Heart right ventricle (tissue), 16 donors: ENCODE measurements at regions not wholly inside any gene's neighbourhood (a gene's known extent, or its start where the extent isn't known, plus 50 kb on each side); places are given as distances from the start of the nearest gene placed in this dataset.

Source experiments
- ATAC-seq, 8 donors: fragments of 200-7000 bp; cut with Tn5 transposase; one replicate each; pipeline ENCODE4 v1.9.1; 2020; ENCODE audit warnings: mild to moderate bottlenecking in 8 of 8, moderate library complexity in 8 of 8, moderate number of reproducible peaks in 1 of 8
- DNase-seq, 2 donors: peaks; one replicate each; pipeline ENCODE4 v3.0.0-alpha.2; 2020
- H3K27ac ChIP-seq, 10 donors: fragments of 200-600 bp; sonication (generic) in 2 of 10; one replicate each; pipeline versions ENCODE4 v1.5.0 to v1.8.0; 2020 to 2022; ENCODE audit warnings: mild to moderate bottlenecking in 3 of 10
- H3K27me3 ChIP-seq, 7 donors: fragments of 200-600 bp; one replicate each; pipeline ENCODE4 v1.8.0; 2021 to 2022; ENCODE audit warnings: mild to moderate bottlenecking in 2 of 7
- H3K36me3 ChIP-seq, 9 donors: fragments of 200-600 bp; sonication (generic) in 1 of 9; one replicate each; pipeline versions ENCODE4 v1.5.0 to v1.8.0; 2020 to 2022; ENCODE audit warnings: mild to moderate bottlenecking in 2 of 9
- H3K4me1 ChIP-seq, 9 donors: fragments of 200-600 bp; sonication (generic) in 1 of 9; one replicate each; pipeline versions ENCODE4 v1.5.0 to v1.8.0; 2020 to 2022; ENCODE audit warnings: mild to moderate bottlenecking in 4 of 9
- H3K4me3 ChIP-seq, 10 donors: fragments of 200-600 bp; sonication (generic) in 2 of 10; one replicate each; pipeline versions ENCODE4 v1.5.0 to v1.8.0; 2020 to 2022; ENCODE audit warnings: mild to moderate bottlenecking in 7 of 10, moderate library complexity in 2 of 10
- H3K9me3 ChIP-seq, 11 donors: fragments of 200-600 bp in 10 of 11; sonication (generic) in 2 of 11; one replicate each; pipeline versions ENCODE4 v1.5.0 to v1.8.0; 2013 to 2022; ENCODE audit warnings: mild to moderate bottlenecking in 2 of 11, control low read depth in 1 of 11, moderate library complexity in 1 of 11
- CTCF ChIP-seq, 9 donors: fragments of 200-600 bp; sonication (generic) in 2 of 9; IDR thresholded peaks; one replicate each; pipeline versions ENCODE4 v1.5.0 to v1.8.0; 2021 to 2022; ENCODE audit warnings: antibody characterized with exemption in 9 of 9, mild to moderate bottlenecking in 5 of 9, moderate library complexity in 1 of 9
- WGBS, 2 donors: extraction: QIAGEN DNeasy Blood & Tissue Kit; methylation state at CpG; one replicate each; pipeline ENCODE4 v1.1.7; 2013; ENCODE audit warnings: inconsistent platforms in 1 of 2; 5-methylcytosine and 5-hydroxymethylcytosine counted together
- intact Hi-C, 10 donors: fragments of 100-400 bp; cut with DNase I; formaldehyde crosslinking; loops; one replicate each; pipeline versions ENCODE4 v1.11.1 to v1.14.2; 2022
- donor health status: Arrhythmogenic right ventricular cardiomyopathy.
- donor health status: ischemic (EF 13 %, LVEDD 7.1; RV severe dilation, severe dysfunction).
- donor health status: healthy with polysubstance abuse.
- donor health status: DM: no; HTN: yes; CAD: no.
- donor health status: DM: no; HTN: no; CAD: no.
- donor health status: ischemic (EF 25% LVEDD 6.9; RV normal size, moderate dysfunction).
- donor health status: ischemic (EF 25% LVEDD 5.7; RV mildly dilated, moderate dysfunction).
- donor health status: healthy.
- donor health status: DM: yes; HTN: yes; CAD: no.
- donor health status: Ischemic cardiomyopathy.
- donor health status: ischemic (EF 35%, LVEDD 5.7; RV mildly dilated, moderate dysfunction).
- donor health status: nonischemic (EF 11% LVEDD 7.7; RV severe dilation, severe dysfunction).
- donor health status: DM: yes; HTN: yes; CAD: no.
- donor health status: PGD.
- donor health status: ischemic (EF 29% LVEDD 5.4; RV normal size, mild dysfunction).
- donor health status: nonischemic (EF 23%, LVEDD 6.1; RV moderate dilation, normal function).

- TF ChIP-seq CTCF (IDR thresholded peaks at IDR 0.05) = no peak
- Histone ChIP-seq H3K4me1 (no peaks in the 10 kb centered on the region), H3K36me3 (no peaks in the 10 kb centered on the region), H3K27me3 (peaks cover 0 to 4% (median 0%) of the 10 kb centered on the region in 7 donors), H3K27ac (no peak overlapping the region), H3K4me3 (no peak overlapping the region), H3K9me3 (peaks cover 0 to 7% (median 4%) of the 10 kb centered on the region in 11 donors)
- 83 to 84% methylated on average over 4 of the region's 4 CpGs for WGBS, 2 donors
- no peak for DNase-seq
- intact Hi-C loops = no loop called here
- no peak for ATAC-seq
Observed at GRCh38 chr4:77314697-77315096, 157.7 kb downstream of the CCNG2 start.

DNA sequence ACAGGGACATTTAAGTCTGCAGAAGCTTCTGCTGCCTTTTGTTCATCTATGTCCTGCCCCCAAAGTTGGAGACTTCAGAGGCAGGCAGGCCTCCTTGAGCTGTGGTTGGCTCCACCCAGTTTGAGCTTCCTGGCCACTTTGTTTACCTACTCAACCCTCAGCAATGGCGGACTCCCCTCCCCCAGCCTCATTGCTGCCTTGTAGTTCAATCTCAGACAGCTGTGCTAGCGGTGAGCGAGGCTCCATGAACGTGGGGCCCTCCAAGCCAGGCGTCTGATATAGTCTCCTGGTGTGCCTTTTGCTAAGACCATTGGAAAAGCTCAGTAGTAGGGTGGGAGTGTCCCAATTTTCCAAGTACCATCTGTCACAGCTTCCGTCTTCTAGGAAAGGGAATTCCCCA, 170.1 kb downstream of the CCNG2 start:
- Histone ChIP-seq H3K27me3 (peaks cover 0 to 19% (median 0%) of the 10 kb centered on the region in 7 donors), H3K27ac (no peak overlapping the region), H3K4me3 (no peak overlapping the region), H3K9me3 (peaks cover 0 to 31% (median 5%) of the 10 kb centered on the region in 11 donors), H3K4me1 (no peaks in the 10 kb centered on the region), H3K36me3 (no peaks in the 10 kb centered on the region)
- WGBS, 2 donors = 74 to 79% methylated on average over 6 of the region's 6 CpGs
- TF ChIP-seq CTCF (IDR thresholded peaks at IDR 0.05) = no peak
- DNase-seq (no peak), ATAC-seq (no peak)
- intact Hi-C loops = no loop called here

DNA sequence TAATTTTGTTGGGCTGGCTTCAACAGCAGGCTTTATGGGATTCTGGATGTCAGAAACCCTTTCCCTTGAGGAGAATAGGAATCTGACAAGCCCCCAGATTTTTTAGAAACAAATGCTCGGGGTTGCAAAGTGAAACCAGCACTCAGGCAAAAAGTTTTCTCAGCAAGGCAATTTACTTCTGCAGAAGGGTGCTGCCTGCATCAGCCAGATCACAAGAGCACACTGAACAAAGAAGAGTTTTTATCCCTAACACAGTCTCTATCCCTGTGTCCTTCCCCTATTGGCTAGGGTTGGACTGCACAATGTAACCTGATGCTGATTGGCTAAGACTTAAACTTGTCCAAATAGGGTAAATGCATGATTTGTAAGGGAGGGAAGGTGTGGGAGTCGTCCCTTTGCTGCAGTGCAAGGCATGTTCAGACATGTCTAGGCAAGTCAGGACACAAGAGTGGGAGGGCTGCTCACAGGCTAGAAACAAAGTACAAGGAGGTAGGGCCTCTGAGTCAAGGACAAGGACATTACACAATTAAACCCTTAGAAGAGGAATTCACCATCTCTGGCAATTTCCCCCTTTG, 175.8 kb downstream of the CCNG2 start:
- intact Hi-C loops = no loop called here
- peaks cover 0 to 52% (median 22%) of the 10 kb centered on the region in 11 donors for H3K9me3 ChIP-seq
- H3K27me3 ChIP-seq = peaks cover 0 to 9% (median 0%) of the 10 kb centered on the region in 7 donors
- H3K36me3 ChIP-seq = no peaks in the 10 kb centered on the region
- no peak overlapping the region for H3K4me3 ChIP-seq
- 53 to 76% methylated on average over 2 of the region's 2 CpGs for WGBS, 2 donors
- H3K4me1 ChIP-seq = no peaks in the 10 kb centered on the region
- H3K27ac ChIP-seq = no peak overlapping the region
- DNase-seq (no peak), ATAC-seq (no peak)
- TF ChIP-seq CTCF (IDR thresholded peaks at IDR 0.05) = no peak

GRCh38 chr4:77336411-77337142, 179.6 kb downstream of the CCNG2 start:
- Histone ChIP-seq H3K4me1 (no peaks in the 10 kb centered on the region), H3K4me3 (no peak overlapping the region), H3K27me3 (no peaks in the 10 kb centered on the region), H3K36me3 (no peaks in the 10 kb centered on the region), H3K27ac (no peak overlapping the region), H3K9me3 (peaks cover 0 to 50% (median 22%) of the 10 kb centered on the region in 11 donors)
- 81% methylated on average over 3 of the region's 3 CpGs for WGBS, 2 donors
- intact Hi-C loops = no loop called here
- no peak for TF ChIP-seq CTCF (IDR thresholded peaks at IDR 0.05)
- DNase-seq (no peak), ATAC-seq (no peak)
